Muscle layer of duodenum (tissue), 2 donors: ENCODE measurements at regions not wholly inside any gene's neighbourhood (a gene's known extent, or its start where the extent isn't known, plus 50 kb on each side); places are given as distances from the start of the nearest gene placed in this dataset.
"Not testable (repeated sequence)": the region's sequence is repeated elsewhere in the genome, so short reads cannot be mapped to it uniquely, and the experiment has no call there.

Experiments used
- H3K27ac ChIP-seq: one replicate; pipeline ENCODE4 v1.7.0; 2013; ENCODE audit warnings: mild to moderate bottlenecking, low read length
- H3K27me3 ChIP-seq: one replicate; pipeline ENCODE4 v1.7.0; 2013; ENCODE audit warnings: low read depth, mild to moderate bottlenecking, control low read depth, low read length
- H3K36me3 ChIP-seq, 2 donors: one replicate each; pipeline ENCODE4 v1.7.0; 2013; ENCODE audit warnings: low read length in 2 of 2, control low read depth in 1 of 2, mild to moderate bottlenecking in 1 of 2; ENCODE audit not compliant: insufficient read depth in 2 of 2, control insufficient read depth in 1 of 2
- H3K4me1 ChIP-seq, 2 donors: one replicate each; pipeline ENCODE4 v1.7.0; 2013; ENCODE audit warnings: low read length in 2 of 2, mild to moderate bottlenecking in 2 of 2, control low read depth in 1 of 2, moderate library complexity in 1 of 2; ENCODE audit not compliant: insufficient read depth in 2 of 2, control insufficient read depth in 1 of 2
- H3K4me3 ChIP-seq, 2 donors: one replicate each; pipeline ENCODE4 v1.7.0; 2013; ENCODE audit warnings: low read length in 2 of 2, low read depth in 1 of 2, mild to moderate bottlenecking in 1 of 2
- H3K9me3 ChIP-seq, 2 donors: one replicate each; pipeline ENCODE4 v1.7.0; 2013; ENCODE audit warnings: low read length in 2 of 2, control low read depth in 1 of 2, mild to moderate bottlenecking in 1 of 2; ENCODE audit not compliant: control insufficient read depth in 1 of 2
- donor health status: healthy.

GRCh38 chr17:77629284-77629683 lies 329.2 kb upstream of the TNRC6C start:
- H3K27ac ChIP-seq, H3K27me3 ChIP-seq, H3K4me1 ChIP-seq, H3K36me3 ChIP-seq, H3K4me3 ChIP-seq, H3K9me3 ChIP-seq: not testable (repeated sequence)

DNA sequence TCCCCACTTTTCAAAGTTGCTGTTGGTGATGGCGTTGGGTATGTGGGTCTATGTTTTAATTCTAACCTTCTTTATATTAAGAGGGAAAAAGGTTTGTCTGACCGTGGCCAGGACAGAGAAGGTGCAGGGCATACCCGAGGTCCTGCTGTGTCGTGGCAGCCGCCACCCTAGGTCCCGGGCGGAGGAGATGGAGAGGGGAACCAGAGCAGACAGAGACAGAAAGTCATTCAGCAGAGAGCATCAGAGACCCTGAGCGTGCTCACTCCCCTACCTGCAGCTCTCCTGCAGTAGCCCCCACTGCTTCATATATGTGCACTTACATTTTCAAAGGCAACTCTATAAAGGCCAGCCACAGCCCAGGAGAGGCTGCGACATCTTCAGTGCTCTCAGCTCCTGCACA lies 327.2 kb upstream of the TNRC6C start:
- H3K27ac ChIP-seq = no peak overlapping the region
- H3K4me1 ChIP-seq = no peaks in the 10 kb centered on the region
- no peak overlapping the region for H3K4me3 ChIP-seq
- H3K36me3 ChIP-seq = no peaks in the 10 kb centered on the region
- H3K27me3 ChIP-seq = no peaks in the 10 kb centered on the region
- peaks cover 0 to 8% of the 10 kb centered on the region in 2 donors for H3K9me3 ChIP-seq

GRCh38 chr17:77632619-77633018 lies 325.9 kb upstream of the TNRC6C start:
- no peak overlapping the region for H3K4me3 ChIP-seq
- H3K27ac ChIP-seq = no peak overlapping the region
- no peaks in the 10 kb centered on the region for H3K36me3 ChIP-seq
- peaks cover 0 to under 1% of the 10 kb centered on the region in 2 donors for H3K9me3 ChIP-seq
- no peaks in the 10 kb centered on the region for H3K27me3 ChIP-seq
- H3K4me1 ChIP-seq = no peaks in the 10 kb centered on the region

- Histone ChIP-seq H3K27ac (no peak overlapping the region), H3K9me3 (no peaks in the 10 kb centered on the region), H3K4me1 (no peaks in the 10 kb centered on the region), H3K36me3 (no peaks in the 10 kb centered on the region), H3K4me3 (no peak overlapping the region), H3K27me3 (no peaks in the 10 kb centered on the region)
Observed at GRCh38 chr17:77634710-77635109, 323.8 kb upstream of the TNRC6C start.

GRCh38 chr17:77635176-77635575 lies 323.3 kb upstream of the TNRC6C start:
- H3K27me3 ChIP-seq = no peaks in the 10 kb centered on the region
- H3K27ac ChIP-seq = no peak overlapping the region

GRCh38 chr17:77635785-77636184 lies 322.7 kb upstream of the TNRC6C start:
- not testable (repeated sequence) for H3K27ac ChIP-seq, H3K4me1 ChIP-seq, H3K27me3 ChIP-seq, H3K4me3 ChIP-seq, H3K36me3 ChIP-seq, H3K9me3 ChIP-seq

More at GRCh38 chr17:77635176-77635575, 323.3 kb upstream of the TNRC6C start:
- Histone ChIP-seq H3K4me1 (no peaks in the 10 kb centered on the region), H3K9me3 (no peaks in the 10 kb centered on the region), H3K4me3 (no peak overlapping the region), H3K36me3 (no peaks in the 10 kb centered on the region)

- H3K27me3 ChIP-seq = no peaks in the 10 kb centered on the region
- H3K4me1 ChIP-seq = no peaks in the 10 kb centered on the region
- H3K36me3 ChIP-seq = no peaks in the 10 kb centered on the region
- H3K4me3 ChIP-seq = no peak overlapping the region
- H3K9me3 ChIP-seq = no peaks in the 10 kb centered on the region
- H3K27ac ChIP-seq = no peak overlapping the region
Observed at GRCh38 chr17:77636835-77637817, 321.4 kb upstream of the TNRC6C start.

- H3K4me3 ChIP-seq = no peak overlapping the region
- no peaks in the 10 kb centered on the region for H3K27me3 ChIP-seq
- no peaks in the 10 kb centered on the region for H3K9me3 ChIP-seq
- no peaks in the 10 kb centered on the region for H3K4me1 ChIP-seq
- no peak overlapping the region for H3K27ac ChIP-seq
- no peaks in the 10 kb centered on the region for H3K36me3 ChIP-seq
Observed at GRCh38 chr17:77637818-77638575, 320.5 kb upstream of the TNRC6C start.

GRCh38 chr17:77640252-77640651 lies 318.3 kb upstream of the TNRC6C start:
- H3K4me1 ChIP-seq = no peaks in the 10 kb centered on the region
- no peaks in the 10 kb centered on the region for H3K27me3 ChIP-seq
- no peaks in the 10 kb centered on the region for H3K9me3 ChIP-seq
- no peak overlapping the region for H3K4me3 ChIP-seq
- H3K36me3 ChIP-seq = no peaks in the 10 kb centered on the region
- H3K27ac ChIP-seq = no peak overlapping the region

DNA sequence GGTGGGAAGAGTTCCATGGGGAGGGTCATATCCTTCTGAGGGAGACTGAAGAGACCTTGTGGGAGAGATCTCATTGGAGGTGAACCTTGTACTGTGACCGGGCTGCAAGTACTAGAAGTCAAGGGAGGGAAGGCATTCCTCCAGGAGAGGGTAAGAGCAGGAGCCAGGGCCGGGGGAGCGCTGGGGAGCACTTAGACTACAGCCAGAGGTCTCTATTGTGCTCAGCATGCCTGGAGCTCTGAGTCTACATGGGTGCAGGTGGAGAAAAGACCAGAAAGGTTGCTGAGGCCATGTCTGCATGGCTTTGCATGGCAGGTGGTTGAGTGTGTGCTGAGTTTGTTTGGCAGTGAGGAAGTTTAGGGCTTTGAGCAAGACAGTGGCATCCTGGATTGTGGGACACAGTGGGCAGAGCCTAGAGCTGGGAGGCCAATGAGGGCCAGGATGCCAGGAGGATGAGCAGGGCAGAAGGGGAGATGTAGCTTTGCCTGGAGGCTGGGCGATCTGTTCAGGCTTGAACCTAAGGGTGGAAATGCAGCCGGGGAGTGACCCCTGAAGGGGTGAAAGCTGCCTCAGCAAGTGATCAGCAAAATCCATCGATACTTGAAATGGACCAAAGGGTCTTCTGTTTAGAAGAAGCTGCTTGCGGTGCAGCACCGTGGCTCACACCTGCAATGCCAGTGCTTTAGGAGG lies 317.4 kb upstream of the TNRC6C start:
- no peaks in the 10 kb centered on the region for H3K27me3 ChIP-seq
- H3K27ac ChIP-seq = no peak overlapping the region

GRCh38 chr17:77641718-77642117 lies 316.8 kb upstream of the TNRC6C start:
- H3K27me3 ChIP-seq = no peaks in the 10 kb centered on the region

More for the DNA sequence above, 317.4 kb upstream of the TNRC6C start:
- H3K4me1 ChIP-seq = no peaks in the 10 kb centered on the region
- no peaks in the 10 kb centered on the region for H3K36me3 ChIP-seq
- no peaks in the 10 kb centered on the region for H3K9me3 ChIP-seq
- H3K4me3 ChIP-seq = no peak overlapping the region

More at GRCh38 chr17:77641718-77642117, 316.8 kb upstream of the TNRC6C start:
- Histone ChIP-seq H3K4me3 (no peak overlapping the region), H3K4me1 (no peaks in the 10 kb centered on the region), H3K9me3 (no peaks in the 10 kb centered on the region), H3K36me3 (no peaks in the 10 kb centered on the region), H3K27ac (no peak overlapping the region)
